ENCODE measurements at regions not wholly inside any gene's neighbourhood (a gene's known extent, or its start where the extent isn't known, plus 50 kb on each side); places are given as distances from the start of the nearest gene placed in this dataset. TPM values are rescaled to one million over a fixed set of nuclear protein-coding genes. Genes with fewer than 3 reads are reported as not detected.

DNA sequence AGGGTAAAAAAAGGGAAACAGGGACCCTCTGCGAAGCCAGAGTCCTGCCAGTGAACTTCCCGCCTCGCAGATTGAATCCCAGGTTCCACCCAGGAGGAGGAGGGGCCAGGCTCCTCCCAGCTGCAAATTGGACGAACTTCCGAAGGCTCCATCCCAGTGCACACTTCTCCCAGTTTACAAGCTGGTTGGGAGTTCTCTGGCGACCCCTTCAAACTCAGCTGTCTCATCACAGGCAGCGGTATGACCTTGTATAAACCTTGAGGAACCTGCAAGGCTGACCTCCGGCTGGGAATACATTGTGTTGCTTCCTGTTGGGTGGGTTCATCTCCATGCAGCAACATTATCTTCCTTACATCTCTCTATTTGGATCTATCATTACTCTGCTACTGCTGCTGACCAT, 962.7 kb downstream of the GRIK2 start:
- no peak for DNase-seq

DNA sequence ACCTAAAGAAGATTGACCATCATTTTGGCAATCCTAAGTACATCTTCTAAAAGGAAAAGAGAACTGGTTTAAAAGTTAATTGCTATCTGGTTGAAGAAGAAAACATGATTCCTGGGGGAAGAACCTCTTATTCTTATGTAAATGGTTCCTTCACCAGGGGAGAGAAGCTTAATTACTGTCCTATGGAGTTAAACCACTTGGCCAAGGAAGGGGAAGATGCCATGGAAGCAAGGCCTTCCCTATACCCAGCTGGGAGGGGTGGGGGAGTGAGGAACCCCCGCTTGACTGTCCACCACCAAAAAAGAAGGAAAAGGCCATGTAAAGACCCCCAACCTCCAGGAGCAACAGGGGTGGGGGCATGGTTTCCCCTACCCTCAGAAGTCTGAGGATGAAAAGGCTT, 962.1 kb downstream of the GRIK2 start:
- no peak for DNase-seq

DNA sequence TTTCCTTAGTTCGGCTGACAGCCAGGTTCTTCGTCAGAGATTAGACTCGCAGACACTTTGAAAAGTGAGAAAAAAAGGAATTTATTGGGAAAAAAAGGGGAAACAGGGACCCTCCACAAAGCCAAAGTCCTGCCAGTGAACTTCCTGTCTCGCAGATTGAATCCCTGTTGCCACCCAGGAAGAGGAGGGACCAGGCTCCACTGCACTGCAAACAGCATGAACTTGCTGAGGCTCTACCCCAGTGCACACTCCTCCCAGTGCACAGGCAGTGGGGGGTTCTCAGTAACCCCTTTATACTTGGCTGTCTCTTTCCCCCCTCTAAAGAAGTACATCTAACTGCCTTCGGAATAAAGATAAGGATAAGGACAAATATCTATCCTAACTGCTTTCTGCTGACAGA, 959.0 kb downstream of the GRIK2 start:
- no peak for DNase-seq

DNA sequence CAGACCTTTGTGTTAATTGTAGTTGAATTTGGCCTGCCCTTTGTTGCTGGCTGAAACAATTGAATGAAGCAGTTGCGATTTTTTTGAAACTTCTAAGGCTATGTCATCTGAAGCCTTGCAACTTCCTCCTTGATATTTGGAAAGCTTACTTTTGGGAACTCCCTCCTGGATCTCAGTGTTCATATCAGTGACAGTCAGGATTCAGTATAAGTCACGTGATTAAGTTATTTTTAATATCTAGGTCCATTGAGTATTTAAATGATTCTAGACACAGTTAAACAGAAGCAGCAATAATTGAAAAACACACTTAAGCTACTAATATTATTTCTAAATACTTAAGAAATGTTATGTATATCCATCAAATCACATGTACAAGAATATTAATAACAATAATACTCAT, 951.3 kb downstream of the GRIK2 start:
- no peak for DNase-seq

- no peak for DNase-seq
Measured at GRCh38 chr6:102340311-102340710, 946.8 kb downstream of the GRIK2 start.

GRCh38 chr6:102333736-102334135, 940.2 kb downstream of the GRIK2 start:
- DNase-seq, result no peak

DNA sequence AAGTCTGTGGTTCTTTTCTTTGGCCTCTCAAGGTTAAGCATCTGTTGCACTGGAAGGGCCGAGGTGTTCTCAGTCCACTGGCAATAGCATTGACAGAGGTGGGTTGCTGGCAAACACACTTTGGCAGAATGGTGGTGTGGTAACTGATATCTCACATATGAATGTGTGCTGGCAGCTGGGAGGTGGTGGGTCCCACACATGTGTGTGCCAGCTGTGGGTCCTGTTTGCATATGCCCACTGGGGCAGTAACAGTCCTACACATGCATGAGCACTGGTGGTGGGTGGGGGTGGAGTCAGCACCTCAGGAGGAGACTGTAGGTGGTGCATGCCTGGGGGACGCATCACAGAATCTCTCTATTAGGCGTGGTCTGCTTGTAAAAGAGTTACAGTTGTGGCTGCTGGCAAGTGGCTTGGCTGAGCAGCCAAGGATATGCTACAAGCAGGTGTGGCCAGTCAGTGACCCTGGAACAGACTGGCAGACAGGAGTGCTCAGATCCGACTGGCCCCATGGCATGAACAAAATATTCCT, 934.3 kb downstream of the GRIK2 start:
- DNase-seq, result no peak

- no peak for DNase-seq
Measured at GRCh38 chr6:102313699-102314098, 920.2 kb downstream of the GRIK2 start.

- no peak for DNase-seq
Measured at GRCh38 chr6:102309700-102310099, 916.2 kb downstream of the GRIK2 start.

DNA sequence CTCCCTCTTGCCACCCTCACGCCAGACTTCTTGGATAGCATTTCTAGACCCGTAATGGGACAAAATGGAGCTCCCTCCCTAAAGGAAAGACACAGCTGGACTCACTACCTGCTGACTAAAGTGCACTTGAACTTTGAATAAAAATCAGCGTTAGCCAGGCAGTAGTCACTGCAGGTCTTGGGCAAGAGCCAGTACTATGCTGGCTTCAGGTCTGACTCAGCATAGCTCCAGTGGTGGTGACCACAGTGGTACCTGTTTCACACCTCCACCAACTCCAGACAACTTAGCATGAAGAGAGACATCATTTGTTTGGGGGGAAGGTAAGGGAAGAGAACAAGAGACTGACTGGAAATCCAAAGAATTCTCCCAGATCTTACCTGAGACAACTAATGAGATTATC, 906.8 kb downstream of the GRIK2 start:
- DNase-seq, result no peak

DNA sequence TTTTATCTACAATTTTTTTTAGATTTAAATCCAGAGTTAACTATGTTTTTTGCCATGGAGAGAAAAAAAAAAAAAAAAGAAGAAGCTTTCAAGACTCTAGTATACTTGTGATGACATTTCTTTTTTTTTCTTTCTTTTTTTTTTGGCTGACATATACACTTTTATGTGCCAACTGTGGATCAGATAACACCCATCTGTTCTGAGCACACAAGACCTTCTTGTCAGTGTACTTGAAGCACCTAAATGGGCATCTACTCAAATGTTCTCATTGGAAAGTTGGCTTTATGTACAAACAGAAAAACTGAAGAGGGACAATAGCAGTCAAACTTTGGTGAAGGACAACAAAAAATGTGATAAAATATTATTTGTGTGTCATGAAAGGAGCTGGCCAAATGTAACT, 904.5 kb downstream of the GRIK2 start:
- no peak for DNase-seq

Small RNAs in the stretch of these regions (small RNA-seq; reads per million reads assigned to genes)
- not detected for gene RF00438 (ENCODE audit: low replicate concordance)
